ENCODE measurements at regions not wholly inside any gene's neighbourhood (a gene's known extent, or its start where the extent isn't known, plus 50 kb on each side); places are given as distances from the start of the nearest gene placed in this dataset.

DNA sequence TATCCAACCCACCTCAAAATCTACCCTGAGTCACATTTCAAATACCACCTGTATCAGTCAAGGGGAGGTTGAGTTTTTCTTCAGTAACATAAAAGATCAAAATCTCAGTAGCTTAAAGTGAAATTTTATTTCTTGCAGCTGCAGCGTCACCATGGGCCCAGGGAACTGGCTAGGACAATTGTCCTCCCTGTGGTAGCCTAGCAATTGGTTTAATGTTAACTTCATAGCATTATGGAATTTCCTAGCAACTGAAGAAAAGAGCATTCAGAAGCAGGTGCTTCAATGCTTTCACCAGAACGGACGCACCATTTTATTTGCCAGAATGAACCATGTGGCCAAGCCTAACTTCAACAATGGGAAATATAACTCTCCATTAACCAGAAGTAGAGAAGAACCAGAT is 359.3 kb upstream of the TSHZ3 start:
- TF ChIP-seq ZNF274 (IDR thresholded peaks at IDR 0.05; ENCODE audit: low read depth, low read length) = no peak
- no peak for TF ChIP-seq SUZ12 (IDR thresholded peaks at IDR 0.05; ENCODE audit: extremely low read depth, insufficient read depth, insufficient read length)
- no peak for TF ChIP-seq YY1 (IDR thresholded peaks at IDR 0.05; ENCODE audit: insufficient read depth, insufficient read length)
